ENCODE measurements at regions not wholly inside any gene's neighbourhood (a gene's known extent, or its start where the extent isn't known, plus 50 kb on each side); places are given as distances from the start of the nearest gene placed in this dataset.

DNA sequence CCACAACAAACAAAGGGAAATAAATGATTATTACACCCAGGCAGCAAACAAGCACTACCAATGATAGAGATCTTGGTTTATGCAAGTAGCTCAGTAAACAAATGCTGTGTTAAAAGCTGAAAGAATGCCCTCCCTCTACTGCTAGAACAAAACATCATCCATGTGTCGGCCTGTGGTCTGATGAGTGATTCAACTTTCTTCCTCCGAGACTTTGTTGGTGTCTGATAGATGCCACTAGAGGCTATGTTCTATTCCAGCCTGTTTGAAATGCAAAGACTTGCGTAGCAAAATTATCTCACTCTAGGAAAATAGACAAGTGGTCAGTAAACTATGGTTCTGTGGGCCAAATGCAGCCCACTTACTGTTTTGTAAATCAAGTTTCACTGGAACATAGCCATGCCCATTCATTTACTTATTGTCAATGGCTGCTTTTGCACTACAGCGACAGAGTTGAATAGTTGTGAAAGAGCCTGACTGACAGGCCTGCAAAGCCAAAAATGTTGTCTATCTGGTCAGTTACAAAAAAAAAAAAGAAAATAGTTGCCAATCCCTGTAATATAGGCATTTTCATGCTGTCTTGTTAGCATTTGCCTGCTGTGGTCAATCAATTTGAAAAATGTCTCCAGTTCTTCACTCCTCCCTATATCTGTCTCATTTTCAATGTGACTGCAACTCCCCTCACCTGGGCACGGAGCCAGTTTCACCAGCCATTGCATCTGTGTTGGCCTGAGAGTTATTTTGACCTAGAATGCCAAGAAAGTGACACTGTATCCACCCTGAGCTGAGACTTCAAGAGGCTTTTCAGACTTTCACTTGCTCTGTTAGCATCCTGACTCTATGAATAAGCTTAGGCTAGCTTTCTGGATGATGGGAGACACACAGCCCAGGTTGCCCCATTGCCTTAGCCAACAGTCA is 544.6 kb upstream of the BTBD3 start:
- TF ChIP-seq SIN3A (IDR thresholded peaks at IDR 0.05; ENCODE audit: borderline replicate concordance, insufficient read depth, low read length) (no peak), POLR2AphosphoS5 (IDR thresholded peaks at IDR 0.05; ENCODE audit: low read depth, low read length) (no peak), TAF1 (IDR thresholded peaks at IDR 0.05; ENCODE audit: borderline replicate concordance, insufficient read depth, low read length) (no peak), FOXP2 (optimal IDR thresholded peaks at IDR 0.05; ENCODE audit: borderline replicate concordance, extremely low read depth, extremely low read length, insufficient read depth) (no peak)
- TF ChIP-seq, protein P1, sequence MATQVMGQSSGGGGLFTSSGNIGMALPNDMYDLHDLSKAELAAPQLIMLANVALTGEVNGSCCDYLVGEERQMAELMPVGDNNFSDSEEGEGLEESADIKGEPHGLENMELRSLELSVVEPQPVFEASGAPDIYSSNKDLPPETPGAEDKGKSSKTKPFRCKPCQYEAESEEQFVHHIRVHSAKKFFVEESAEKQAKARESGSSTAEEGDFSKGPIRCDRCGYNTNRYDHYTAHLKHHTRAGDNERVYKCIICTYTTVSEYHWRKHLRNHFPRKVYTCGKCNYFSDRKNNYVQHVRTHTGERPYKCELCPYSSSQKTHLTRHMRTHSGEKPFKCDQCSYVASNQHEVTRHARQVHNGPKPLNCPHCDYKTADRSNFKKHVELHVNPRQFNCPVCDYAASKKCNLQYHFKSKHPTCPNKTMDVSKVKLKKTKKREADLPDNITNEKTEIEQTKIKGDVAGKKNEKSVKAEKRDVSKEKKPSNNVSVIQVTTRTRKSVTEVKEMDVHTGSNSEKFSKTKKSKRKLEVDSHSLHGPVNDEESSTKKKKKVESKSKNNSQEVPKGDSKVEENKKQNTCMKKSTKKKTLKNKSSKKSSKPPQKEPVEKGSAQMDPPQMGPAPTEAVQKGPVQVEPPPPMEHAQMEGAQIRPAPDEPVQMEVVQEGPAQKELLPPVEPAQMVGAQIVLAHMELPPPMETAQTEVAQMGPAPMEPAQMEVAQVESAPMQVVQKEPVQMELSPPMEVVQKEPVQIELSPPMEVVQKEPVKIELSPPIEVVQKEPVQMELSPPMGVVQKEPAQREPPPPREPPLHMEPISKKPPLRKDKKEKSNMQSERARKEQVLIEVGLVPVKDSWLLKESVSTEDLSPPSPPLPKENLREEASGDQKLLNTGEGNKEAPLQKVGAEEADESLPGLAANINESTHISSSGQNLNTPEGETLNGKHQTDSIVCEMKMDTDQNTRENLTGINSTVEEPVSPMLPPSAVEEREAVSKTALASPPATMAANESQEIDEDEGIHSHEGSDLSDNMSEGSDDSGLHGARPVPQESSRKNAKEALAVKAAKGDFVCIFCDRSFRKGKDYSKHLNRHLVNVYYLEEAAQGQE (IDR thresholded peaks at IDR 0.05; ENCODE audit: insufficient read depth in 1 of 2, low read depth in 2 of 2, low read length in 2 of 2): no peak

DNA sequence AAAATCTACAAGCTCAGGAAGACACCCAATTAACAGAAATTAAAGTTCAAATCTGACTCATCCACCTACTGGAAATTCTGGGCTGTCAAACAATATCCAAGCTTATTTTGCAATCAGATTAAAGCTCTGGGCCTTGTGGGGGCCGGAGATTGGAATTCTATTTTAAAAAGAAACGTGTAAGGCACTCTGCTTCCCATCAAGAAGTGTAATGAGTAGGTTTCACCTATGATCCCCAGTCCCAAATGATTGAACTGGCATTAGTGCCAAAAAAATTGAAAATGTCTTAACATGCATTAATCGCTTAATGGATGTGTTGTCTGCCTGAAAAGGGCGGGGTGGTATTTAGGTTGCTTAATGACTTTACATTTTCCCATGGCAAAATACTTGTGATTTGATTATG is 542.4 kb upstream of the BTBD3 start:
- TF ChIP-seq FOXP2 (optimal IDR thresholded peaks at IDR 0.05; ENCODE audit: borderline replicate concordance, extremely low read depth, extremely low read length, insufficient read depth) (no peak), POLR2AphosphoS5 (IDR thresholded peaks at IDR 0.05; ENCODE audit: low read depth, low read length) (no peak), TAF1 (IDR thresholded peaks at IDR 0.05; ENCODE audit: borderline replicate concordance, insufficient read depth, low read length) (no peak), SIN3A (IDR thresholded peaks at IDR 0.05; ENCODE audit: borderline replicate concordance, insufficient read depth, low read length) (no peak)
- TF ChIP-seq, protein P1 (IDR thresholded peaks at IDR 0.05; ENCODE audit: insufficient read depth in 1 of 2, low read depth in 2 of 2, low read length in 2 of 2): no peak

DNA sequence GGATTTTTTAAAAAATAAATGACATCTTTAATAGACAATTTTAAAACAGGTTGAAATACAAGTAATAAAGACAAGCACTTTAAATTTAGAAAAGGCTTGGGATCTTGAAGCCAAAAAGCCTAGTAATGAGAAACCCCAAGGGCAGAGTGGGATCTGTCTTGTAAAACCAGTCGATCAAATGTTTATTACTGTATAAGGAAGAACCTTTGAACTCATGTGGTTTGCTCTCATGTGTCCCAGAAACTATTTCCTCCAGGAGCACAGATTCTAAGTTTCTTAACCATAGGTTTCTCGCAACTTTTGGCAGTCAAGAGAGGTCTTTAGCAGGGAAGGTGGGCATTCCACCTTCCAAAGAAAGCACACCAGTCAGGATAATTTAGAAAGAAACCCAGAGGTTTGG is 541.7 kb upstream of the BTBD3 start:
- no peak for TF ChIP-seq SIN3A (IDR thresholded peaks at IDR 0.05; ENCODE audit: borderline replicate concordance, insufficient read depth, low read length)
- no peak for TF ChIP-seq FOXP2 (optimal IDR thresholded peaks at IDR 0.05; ENCODE audit: borderline replicate concordance, extremely low read depth, extremely low read length, insufficient read depth)
- TF ChIP-seq, protein P1 (IDR thresholded peaks at IDR 0.05; ENCODE audit: insufficient read depth in 1 of 2, low read depth in 2 of 2, low read length in 2 of 2): no peak
- no peak for TF ChIP-seq POLR2AphosphoS5 (IDR thresholded peaks at IDR 0.05; ENCODE audit: low read depth, low read length)
- no peak for TF ChIP-seq TAF1 (IDR thresholded peaks at IDR 0.05; ENCODE audit: borderline replicate concordance, insufficient read depth, low read length)

- no peak for TF ChIP-seq SIN3A (IDR thresholded peaks at IDR 0.05; ENCODE audit: borderline replicate concordance, insufficient read depth, low read length)
- TF ChIP-seq FOXP2 (optimal IDR thresholded peaks at IDR 0.05; ENCODE audit: borderline replicate concordance, extremely low read depth, extremely low read length, insufficient read depth): no peak
- TF ChIP-seq TAF1 (IDR thresholded peaks at IDR 0.05; ENCODE audit: borderline replicate concordance, insufficient read depth, low read length): no peak
- TF ChIP-seq, protein P1 (IDR thresholded peaks at IDR 0.05; ENCODE audit: insufficient read depth in 1 of 2, low read depth in 2 of 2, low read length in 2 of 2): no peak
- no peak for TF ChIP-seq POLR2AphosphoS5 (IDR thresholded peaks at IDR 0.05; ENCODE audit: low read depth, low read length)
Observed at GRCh38 chr20:11376420-11376819, 541.3 kb upstream of the BTBD3 start.
